Body of pancreas (tissue), 4 donors: ENCODE measurements at regions not wholly inside any gene's neighbourhood (a gene's known extent, or its start where the extent isn't known, plus 50 kb on each side); places are given as distances from the start of the nearest gene placed in this dataset.

ENCODE experiments used
- POLR2A ChIP-seq, 3 donors: fragments of 450-650 bp; IDR thresholded peaks; one replicate each; pipeline ENCODE4 v1.6.1; 2016; ENCODE audit warnings: antibody characterized with exemption in 3 of 3, mild to moderate bottlenecking in 2 of 3
- TF ChIP-seq, protein P1 (sequence below), 7 experiments: fragments of 450-650 bp in 4 of 7; fragments of 200-600 bp in 3 of 7; sonication (generic) in 3 of 7; IDR thresholded peaks; one replicate each; pipeline ENCODE4 v1.5.1; 2016 to 2019; ENCODE audit warnings: antibody characterized with exemption in 7 of 7

- TF ChIP-seq POLR2A (IDR thresholded peaks at IDR 0.05) = no peak
- TF ChIP-seq, protein P1, sequence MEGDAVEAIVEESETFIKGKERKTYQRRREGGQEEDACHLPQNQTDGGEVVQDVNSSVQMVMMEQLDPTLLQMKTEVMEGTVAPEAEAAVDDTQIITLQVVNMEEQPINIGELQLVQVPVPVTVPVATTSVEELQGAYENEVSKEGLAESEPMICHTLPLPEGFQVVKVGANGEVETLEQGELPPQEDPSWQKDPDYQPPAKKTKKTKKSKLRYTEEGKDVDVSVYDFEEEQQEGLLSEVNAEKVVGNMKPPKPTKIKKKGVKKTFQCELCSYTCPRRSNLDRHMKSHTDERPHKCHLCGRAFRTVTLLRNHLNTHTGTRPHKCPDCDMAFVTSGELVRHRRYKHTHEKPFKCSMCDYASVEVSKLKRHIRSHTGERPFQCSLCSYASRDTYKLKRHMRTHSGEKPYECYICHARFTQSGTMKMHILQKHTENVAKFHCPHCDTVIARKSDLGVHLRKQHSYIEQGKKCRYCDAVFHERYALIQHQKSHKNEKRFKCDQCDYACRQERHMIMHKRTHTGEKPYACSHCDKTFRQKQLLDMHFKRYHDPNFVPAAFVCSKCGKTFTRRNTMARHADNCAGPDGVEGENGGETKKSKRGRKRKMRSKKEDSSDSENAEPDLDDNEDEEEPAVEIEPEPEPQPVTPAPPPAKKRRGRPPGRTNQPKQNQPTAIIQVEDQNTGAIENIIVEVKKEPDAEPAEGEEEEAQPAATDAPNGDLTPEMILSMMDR (IDR thresholded peaks at IDR 0.05) = no peak
Observed at GRCh38 chr13:89920461-89920860, 1427.0 kb upstream of the MIR17HG start.
